Stimulated activated CD8-positive, alpha-beta memory T cell treated with anti-CD3 and anti-CD28 coated beads, Interleukin-4, amount 100 ng/mL, for 4 hours (primary cell): ENCODE measurements at regions not wholly inside any gene's neighbourhood (a gene's known extent, or its start where the extent isn't known, plus 50 kb on each side); places are given as distances from the start of the nearest gene placed in this dataset.
"Not testable (repeated sequence)": the region's sequence is repeated elsewhere in the genome, so short reads cannot be mapped to it uniquely, and the experiment has no call there.

Source experiments
- DNase-seq, 2 donors: peaks; one replicate each; pipeline ENCODE4 v3.0.0-alpha.2; 2020; ENCODE audit warnings: low read depth in 2 of 2, low spot score in 1 of 2

DNA sequence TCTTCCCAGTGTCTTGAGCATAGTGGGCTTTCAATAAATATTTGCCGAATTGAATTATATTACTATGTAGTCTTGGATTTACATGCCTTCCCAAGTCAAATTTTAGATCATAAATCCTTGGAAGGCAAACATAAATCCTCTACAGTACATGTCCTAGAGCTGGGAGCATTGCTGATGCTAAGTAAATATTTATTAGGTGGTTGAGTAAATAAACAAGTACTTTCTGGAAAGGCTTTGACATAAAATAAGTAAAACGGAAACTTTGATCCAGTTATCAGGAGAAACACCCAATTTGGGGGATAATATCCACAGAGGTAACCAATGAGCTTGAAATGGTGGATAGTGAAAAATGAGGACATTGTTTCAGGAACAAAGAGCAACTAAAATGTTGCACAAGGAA lies 162.8 kb upstream of the SVIL start:
- DNase-seq: no peak

GRCh38 chr10:29795850-29796249 lies 161.1 kb upstream of the SVIL start:
- no peak for DNase-seq

- no peak for DNase-seq
Measured at GRCh38 chr10:29794776-29795611, 160.2 kb upstream of the SVIL start.

DNA sequence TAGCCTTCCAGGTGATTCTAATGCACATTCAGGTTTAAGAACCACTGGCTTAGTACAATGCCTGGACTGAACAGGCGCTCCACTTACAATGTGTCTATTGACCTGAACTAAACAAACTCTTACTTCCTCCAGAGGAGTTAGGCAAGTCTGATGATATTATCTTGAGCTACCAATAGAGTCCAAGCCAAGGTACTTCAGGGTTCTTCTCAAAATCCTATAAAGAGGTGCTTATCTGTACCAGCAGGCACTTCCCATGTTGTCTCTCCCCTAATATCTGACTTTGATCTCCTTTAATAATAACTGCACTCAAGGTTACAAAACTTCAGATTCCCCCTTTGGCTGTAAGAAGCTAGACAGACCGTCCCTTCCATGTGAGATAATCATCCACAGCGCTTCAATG lies 157.0 kb upstream of the SVIL start:
- DNase-seq: no peak

DNA sequence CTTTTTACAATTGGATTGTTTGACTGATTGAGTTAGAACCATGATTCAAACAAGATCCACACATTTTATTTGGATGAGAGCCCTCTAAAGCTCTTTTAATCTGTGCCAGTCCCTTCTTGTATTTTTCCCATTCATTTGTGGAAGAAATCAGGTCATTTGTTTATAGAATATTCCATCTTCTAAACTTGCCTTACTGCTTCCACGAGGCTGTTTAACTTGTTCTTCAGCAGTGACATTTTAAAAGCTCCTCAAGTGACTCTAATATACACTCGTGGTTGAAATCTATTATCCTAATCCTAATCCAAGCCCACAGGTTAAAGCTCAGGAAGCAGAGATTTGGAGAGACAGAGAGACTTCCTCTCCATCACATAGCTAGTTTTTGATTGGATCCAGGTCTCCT lies 155.4 kb upstream of the SVIL start:
- no peak for DNase-seq

- no peak for DNase-seq
Measured at GRCh38 chr10:29788113-29788512, 153.3 kb upstream of the SVIL start.

DNA sequence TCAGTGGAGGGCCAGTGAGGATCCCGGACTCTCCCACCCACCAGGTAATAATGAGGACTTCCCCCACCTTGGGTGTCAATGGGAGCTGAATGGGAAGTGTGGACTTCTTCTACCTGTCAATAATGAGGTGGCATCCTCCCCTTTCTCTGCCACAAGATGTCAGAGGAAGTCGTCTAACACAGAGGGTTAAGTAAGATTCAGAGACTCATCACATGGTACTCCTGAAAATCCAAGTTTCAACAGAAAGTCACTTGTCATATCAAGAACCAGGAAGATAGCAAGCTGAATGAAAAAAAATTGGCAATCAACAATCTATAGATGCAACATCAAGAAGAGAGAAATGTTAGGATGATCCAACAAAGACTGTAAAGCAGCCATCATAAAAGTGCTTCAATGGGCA lies 150.9 kb upstream of the SVIL start:
- no peak for DNase-seq

DNA sequence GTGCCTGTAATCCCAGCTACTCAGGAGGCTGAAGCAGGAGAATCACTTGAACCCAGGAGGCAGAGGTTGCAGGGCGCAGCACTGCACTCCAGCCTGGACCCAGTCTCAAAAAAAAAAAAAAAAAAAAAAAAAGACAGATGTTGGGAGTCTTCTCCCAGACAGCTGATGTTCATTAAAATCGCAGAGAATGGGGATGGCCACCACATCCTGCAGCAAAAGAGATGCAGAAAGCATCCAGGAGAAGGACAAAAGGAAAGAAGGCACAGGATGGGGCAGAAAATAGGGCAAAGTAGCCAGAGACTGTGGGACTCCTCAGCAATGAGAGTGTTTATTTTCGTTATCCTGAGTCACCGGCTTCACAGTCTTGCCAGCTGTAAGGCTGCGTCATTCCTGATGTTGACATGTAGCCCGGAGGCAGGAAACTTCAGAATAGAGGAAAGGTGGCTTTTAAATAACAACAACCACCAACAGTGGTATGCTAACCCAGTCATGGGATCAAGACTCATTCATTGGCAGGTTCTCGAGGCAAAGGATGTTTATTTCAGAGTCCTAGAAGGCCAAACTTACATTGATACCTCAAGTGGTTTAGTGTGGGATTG lies 149.5 kb upstream of the SVIL start:
- no peak for DNase-seq

- no peak for DNase-seq
Measured at GRCh38 chr10:29783201-29783947, 148.6 kb upstream of the SVIL start.

GRCh38 chr10:29780639-29781038 lies 145.9 kb upstream of the SVIL start:
- no peak for DNase-seq

DNA sequence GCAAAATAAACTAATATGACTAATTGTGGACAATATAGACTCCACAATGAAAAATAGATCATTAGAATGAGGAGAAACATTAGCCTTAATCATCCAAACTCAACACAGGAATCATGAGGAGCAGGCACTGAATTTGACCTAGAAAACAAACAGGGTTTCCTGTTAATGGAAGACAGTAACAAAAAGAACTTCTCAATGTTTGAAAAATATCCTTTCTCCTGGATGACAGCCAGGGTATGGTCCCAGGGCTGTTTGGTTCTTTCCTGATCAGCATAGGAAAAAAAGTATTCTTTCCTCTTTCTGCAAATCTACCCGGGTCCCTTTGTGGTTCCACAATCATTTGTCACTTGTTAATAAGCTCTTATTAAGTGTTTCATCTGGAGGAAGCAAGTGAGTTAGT lies 145.3 kb upstream of the SVIL start:
- DNase-seq: no peak

- DNase-seq: no peak
Measured at GRCh38 chr10:29776246-29776645, 141.5 kb upstream of the SVIL start.

- no peak for DNase-seq
Measured at GRCh38 chr10:29774475-29774874, 139.7 kb upstream of the SVIL start.

GRCh38 chr10:29773675-29774091 lies 138.9 kb upstream of the SVIL start:
- DNase-seq: no peak

DNA sequence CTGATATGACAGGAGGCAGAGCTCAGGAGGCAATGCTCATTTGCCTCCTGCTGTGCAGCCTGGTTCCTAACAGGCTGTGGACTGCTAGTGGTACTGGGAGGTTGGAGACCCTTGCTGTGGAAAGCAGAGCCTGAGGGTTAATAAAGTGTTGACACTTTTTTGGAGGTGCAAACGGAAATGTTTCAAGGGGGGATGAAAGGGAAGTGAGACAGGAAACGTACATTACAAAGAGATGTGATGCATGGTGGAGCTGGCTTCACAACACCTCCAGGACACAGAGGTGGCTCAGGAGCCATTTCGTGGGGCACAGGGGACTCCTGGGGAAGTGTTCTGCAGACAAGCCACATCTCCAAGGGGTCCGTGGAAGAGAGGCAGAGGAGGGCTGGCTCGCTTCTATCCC lies 137.6 kb upstream of the SVIL start:
- no peak for DNase-seq

DNA sequence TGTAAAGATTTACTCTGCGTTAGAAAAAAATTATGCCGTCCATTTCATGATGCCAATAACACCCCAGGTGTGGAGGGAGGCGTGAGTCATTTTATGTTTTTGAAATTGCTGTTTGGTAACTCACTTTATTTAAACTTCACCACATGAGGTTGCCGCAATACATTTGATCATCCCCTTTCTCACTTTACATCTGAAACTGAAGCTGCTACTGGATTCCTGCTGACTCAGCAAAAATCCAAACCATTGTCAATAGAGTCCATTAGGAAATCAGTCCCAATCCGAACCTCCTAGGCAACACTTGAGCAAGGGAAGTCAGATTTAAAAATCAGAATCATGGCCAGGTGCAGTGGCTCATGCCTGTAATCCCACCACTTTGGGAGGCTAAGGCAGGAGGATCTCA lies 136.6 kb upstream of the SVIL start:
- DNase-seq: no peak

GRCh38 chr10:29769277-29769676 lies 134.5 kb upstream of the SVIL start:
- DNase-seq: not testable (repeated sequence)

DNA sequence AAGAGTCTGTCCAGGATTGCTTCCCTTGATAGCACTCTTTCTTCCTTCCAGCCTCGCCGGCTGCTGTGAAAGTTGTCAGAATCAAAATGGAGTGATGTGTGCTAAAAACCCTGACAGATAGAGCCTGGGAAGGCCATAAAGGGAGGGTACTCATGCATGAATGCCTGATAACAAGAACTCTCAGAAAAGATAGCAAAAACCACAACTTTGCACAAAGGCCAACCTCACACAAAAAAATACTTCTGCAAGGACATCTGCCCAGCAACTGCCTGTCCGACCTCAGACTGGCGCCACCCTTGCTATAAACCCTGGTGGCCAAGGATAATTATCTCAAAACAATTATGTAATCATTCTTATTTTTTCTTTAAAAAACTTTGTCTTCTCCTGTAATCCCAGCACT lies 133.2 kb upstream of the SVIL start:
- no peak for DNase-seq

GRCh38 chr10:29766753-29767152 lies 132.0 kb upstream of the SVIL start:
- no peak for DNase-seq

GRCh38 chr10:29765330-29765729 lies 130.6 kb upstream of the SVIL start:
- DNase-seq: no peak

GRCh38 chr10:29763396-29763795 lies 128.6 kb upstream of the SVIL start:
- no peak for DNase-seq

GRCh38 chr10:29761916-29762315 lies 127.1 kb upstream of the SVIL start:
- no peak for DNase-seq
